Astrocyte of the spinal cord (primary cell): ENCODE measurements at regions not wholly inside any gene's neighbourhood (a gene's known extent, or its start where the extent isn't known, plus 50 kb on each side); places are given as distances from the start of the nearest gene placed in this dataset.

ENCODE experiments used
- DNase-seq: peaks from one replicate; pipeline ENCODE4 v3.0.0; 2011; ENCODE audit warnings: low read depth, low spot score
- H3K4me3 ChIP-seq: 2 replicates; pipeline ENCODE4 v1.5.1; 2011; ENCODE audit warnings: low read depth, mild to moderate bottlenecking, low read length, moderate library complexity
- CTCF ChIP-seq: IDR thresholded peaks from 2 replicates; pipeline ENCODE4 v1.5.1; 2012; ENCODE audit warnings: low read depth, mild to moderate bottlenecking, low read length, inconsistent platforms
- in situ Hi-C: cut with HindIII; loops from 2 replicates; pipeline ENCODE4 v1.10.0; 2017; ENCODE audit warnings: low sequenced_read_pairs

DNA sequence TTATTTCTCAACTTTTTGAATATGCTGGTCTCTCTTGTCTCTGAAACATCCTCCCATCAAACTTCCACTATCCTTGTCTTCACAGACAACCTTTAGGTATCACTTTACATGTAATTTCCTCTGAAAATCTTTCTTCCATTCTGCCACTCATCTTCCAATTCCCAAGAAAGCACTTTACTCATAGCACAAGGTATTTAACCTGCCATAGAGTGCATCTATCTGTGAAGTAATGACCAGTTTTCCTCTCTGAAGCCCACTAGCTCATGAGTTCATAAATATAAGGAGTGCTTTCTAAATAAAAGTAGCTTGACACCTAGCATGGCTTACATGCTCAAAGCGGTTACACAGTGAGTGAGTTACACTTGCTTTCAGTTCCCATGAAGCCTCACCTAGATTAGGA, 160.7 kb upstream of the CMC1 start:
- TF ChIP-seq CTCF: no peak
- H3K4me3 ChIP-seq: no peak overlapping the region
- in situ Hi-C loops: no loop called here
- no peak for DNase-seq

GRCh38 chr3:28081533-28081947, 159.9 kb upstream of the CMC1 start:
- H3K4me3 ChIP-seq: no peak overlapping the region
- in situ Hi-C loops: no loop called here
- no peak for TF ChIP-seq CTCF
- no peak for DNase-seq

DNA sequence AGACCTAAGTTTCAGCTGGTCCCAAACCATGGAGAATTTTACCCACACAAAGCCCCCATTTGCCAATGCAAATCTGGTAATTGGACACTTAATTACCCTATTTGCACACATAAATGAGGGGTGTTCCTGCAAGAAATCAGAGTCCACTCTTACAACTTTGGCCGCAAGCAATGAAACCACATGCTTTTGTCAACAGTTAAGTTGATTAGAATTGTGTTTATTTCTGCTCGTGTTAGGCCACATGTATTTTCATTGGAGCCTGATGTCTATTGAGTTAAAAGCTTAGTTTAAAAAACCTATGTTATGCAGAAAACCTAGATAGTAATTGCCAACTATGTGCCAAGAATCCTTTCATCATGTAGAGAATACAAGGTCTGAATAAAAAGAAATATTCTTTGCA, 153.8 kb upstream of the CMC1 start:
- TF ChIP-seq CTCF: no peak
- no peak for DNase-seq
- H3K4me3 ChIP-seq: no peak overlapping the region
- in situ Hi-C loops: no loop called here

- in situ Hi-C loops: no loop called here
- no peak overlapping the region for H3K4me3 ChIP-seq
- TF ChIP-seq CTCF: no peak
- no peak for DNase-seq
Observed at GRCh38 chr3:28088811-28089526, 152.4 kb upstream of the CMC1 start.

DNA sequence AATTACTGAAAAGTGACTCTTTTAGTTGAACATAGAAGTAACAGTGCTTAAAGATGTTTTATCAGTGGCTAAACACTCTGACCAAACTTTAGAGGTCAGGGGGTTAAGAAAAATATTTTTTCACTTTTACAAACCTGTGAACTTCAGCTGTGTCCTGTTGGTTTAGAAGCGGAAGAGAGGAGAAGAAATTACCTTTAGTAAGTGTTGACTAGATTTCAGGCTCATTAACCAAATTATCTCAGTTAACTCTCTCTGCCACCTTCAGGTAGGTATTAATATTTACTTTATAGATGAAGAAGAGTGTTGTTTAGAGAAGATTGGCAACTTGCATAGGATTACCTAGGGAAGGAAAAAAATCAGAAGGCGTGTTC, 151.9 kb upstream of the CMC1 start:
- in situ Hi-C loops: no loop called here
- no peak for TF ChIP-seq CTCF
- H3K4me3 ChIP-seq: no peak overlapping the region
- no peak for DNase-seq

- no peak overlapping the region for H3K4me3 ChIP-seq
- no peak for DNase-seq
- TF ChIP-seq CTCF: no peak
- in situ Hi-C loops: no loop called here
Observed at GRCh38 chr3:28099296-28099695, 142.1 kb upstream of the CMC1 start.
